ENCODE measurements at regions not wholly inside any gene's neighbourhood (a gene's known extent, or its start where the extent isn't known, plus 50 kb on each side); places are given as distances from the start of the nearest gene placed in this dataset.

GRCh38 chr14:58815794-58816193, 178.0 kb downstream of the DACT1 start:
- DNase-seq: no peak

GRCh38 chr14:58816416-58817115, 178.8 kb downstream of the DACT1 start:
- DNase-seq: no peak

DNA sequence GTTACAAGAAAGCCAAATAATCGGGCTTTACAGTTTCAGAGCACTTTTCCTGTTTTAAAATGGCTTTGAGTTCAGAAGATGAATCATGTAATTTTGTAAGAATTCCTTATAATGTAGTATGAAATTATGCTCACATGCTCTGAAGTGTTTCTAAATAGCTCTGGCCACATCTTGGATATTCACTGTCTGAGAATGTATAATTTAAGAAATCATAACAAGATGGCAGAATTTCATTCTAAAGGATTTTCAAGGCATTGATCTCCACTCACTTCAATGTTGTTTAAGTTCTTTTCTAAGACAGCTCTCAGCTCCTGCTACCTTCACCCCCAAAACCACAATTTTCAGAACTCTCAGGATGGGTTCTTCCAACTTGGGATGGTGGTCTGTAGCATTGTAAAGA, 180.1 kb downstream of the DACT1 start:
- DNase-seq: no peak

DNA sequence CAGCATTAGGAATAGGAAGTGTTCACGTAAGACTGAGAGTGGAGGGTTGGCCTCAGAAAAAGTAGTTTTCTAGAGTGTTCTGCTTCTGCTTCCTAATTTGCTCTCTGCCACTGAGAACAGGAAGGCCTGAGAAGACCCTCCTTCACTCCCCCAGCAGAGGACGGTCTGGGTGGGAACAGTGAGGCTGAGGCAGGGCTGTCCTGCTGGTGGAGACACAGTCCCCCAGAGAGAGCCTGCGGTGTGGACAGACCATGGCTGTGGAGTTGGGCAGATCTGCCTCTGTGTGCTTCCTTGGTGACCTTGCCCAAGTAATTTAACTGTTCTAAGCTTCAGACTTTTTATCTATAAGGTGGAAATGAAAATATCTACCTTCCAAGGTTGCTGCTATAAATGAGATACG, 182.3 kb downstream of the DACT1 start:
- no peak for DNase-seq

DNA sequence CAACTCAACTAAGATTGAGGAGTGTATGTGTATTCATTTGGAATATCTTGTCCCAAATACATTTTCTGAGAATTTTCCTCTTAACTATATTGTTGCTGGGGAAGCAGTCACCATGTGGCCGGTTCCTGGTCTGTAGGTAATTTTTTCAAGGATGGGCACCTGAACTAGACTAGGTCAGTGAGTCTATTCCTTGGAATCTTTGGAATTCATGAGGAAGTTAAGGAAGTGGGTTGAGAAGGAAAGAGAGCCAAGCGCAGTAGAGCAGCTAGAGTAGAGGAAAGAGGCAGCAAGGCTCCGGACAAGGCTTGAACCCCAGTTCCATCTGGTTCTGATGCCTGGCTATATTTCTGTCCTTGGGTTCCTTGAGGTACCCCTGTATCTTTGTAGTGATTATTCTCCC, 183.7 kb downstream of the DACT1 start:
- no peak for DNase-seq

DNA sequence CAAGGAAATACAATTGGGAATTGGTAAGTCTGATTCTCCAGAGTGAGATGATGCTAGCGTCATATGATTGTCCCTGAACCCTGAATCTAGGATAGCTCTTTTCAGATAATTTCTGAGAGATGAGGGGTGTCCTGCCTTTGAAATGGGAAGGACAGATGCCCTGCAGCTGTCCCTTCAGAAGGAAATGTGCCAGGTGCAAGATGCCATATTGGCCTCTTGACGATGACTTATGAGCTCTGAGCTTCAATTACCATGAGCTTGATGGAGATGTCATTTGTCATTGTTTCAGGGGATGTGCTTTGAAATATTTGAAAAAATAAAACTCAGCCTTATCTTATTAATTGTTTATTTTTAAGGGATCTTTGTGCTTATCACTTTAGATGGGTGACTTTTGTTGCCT, 185.1 kb downstream of the DACT1 start:
- DNase-seq: no peak

GRCh38 chr14:58823312-58823711, 185.6 kb downstream of the DACT1 start:
- DNase-seq: no peak

DNA sequence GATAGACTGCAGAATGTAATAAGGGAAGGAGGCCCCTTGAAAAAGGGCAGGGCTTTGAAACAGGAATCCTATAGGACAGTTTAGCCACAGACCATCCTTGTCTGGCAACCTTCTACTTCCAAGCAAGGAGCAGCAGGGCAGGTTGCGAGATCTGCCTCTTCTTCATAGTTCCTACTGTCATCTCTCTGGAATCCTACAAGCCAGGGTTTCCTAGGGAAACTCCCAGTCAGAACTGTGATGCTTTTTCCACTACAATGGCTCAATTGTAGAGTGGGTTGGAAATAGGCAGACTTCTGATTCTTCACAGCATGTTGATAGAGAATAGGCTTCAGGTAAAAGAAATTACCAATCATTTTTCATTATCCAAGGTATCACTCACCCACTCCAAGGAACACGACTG, 186.3 kb downstream of the DACT1 start:
- DNase-seq: no peak

- no peak for DNase-seq
These were observed 187.0 kb downstream of the DACT1 start for GRCh38 chr14:58824796-58825195.

DNA sequence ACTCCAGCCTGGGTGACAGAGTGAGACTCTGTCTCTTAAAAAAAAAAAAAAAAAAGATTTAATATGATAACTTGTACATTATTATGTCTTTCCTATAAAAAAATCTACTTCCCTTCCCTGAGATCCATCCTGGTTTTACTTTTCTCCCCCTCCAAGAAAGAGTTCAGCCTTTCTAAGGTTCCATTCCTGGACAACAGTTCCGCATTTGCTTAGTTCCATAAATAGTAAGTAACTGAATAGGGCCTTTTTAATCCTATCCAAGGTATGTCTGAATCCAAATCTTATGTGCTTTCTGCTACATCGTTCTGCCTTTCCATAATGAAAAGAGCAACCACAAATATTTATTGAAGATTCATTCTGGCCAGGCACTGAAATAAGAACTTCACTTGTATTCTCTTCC, 187.8 kb downstream of the DACT1 start:
- DNase-seq: no peak

- DNase-seq: no peak
These were observed 189.3 kb downstream of the DACT1 start for GRCh38 chr14:58826845-58827686.

GRCh38 chr14:58828298-58828697, 190.5 kb downstream of the DACT1 start:
- no peak for DNase-seq

- no peak for DNase-seq
These were observed 191.8 kb downstream of the DACT1 start for GRCh38 chr14:58829594-58829993.

- DNase-seq: no peak
These were observed 192.4 kb downstream of the DACT1 start for GRCh38 chr14:58830121-58830520.

DNA sequence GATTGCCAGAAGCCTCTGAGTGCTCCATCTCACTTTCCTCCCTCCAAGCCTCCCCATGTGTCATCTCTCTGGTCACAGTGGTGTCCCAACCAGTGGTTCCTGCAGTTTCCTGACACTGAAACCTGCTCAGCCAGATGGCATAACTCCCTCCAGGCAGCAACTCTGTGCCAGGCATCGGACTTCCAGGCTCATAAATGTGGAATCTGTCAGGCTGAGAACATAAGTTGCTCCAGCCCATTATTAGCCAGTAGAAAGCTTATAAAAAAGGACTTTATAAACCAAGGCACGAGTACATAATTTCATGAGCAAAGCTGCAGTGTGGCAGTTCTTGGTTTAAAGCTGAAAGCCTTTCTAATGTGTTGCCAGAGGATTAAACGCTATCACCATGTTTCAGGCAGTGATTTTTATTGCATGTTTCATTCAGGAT, 194.3 kb downstream of the DACT1 start:
- DNase-seq: no peak

- no peak for DNase-seq
These were observed 196.0 kb downstream of the DACT1 start for GRCh38 chr14:58833634-58834378.

GRCh38 chr14:58836303-58836974, 198.7 kb downstream of the DACT1 start:
- DNase-seq: no peak

GRCh38 chr14:58839233-58839632, 201.5 kb downstream of the DACT1 start:
- DNase-seq: no peak

GRCh38 chr14:58844544-58844943, 206.8 kb downstream of the DACT1 start:
- no peak for DNase-seq

DNA sequence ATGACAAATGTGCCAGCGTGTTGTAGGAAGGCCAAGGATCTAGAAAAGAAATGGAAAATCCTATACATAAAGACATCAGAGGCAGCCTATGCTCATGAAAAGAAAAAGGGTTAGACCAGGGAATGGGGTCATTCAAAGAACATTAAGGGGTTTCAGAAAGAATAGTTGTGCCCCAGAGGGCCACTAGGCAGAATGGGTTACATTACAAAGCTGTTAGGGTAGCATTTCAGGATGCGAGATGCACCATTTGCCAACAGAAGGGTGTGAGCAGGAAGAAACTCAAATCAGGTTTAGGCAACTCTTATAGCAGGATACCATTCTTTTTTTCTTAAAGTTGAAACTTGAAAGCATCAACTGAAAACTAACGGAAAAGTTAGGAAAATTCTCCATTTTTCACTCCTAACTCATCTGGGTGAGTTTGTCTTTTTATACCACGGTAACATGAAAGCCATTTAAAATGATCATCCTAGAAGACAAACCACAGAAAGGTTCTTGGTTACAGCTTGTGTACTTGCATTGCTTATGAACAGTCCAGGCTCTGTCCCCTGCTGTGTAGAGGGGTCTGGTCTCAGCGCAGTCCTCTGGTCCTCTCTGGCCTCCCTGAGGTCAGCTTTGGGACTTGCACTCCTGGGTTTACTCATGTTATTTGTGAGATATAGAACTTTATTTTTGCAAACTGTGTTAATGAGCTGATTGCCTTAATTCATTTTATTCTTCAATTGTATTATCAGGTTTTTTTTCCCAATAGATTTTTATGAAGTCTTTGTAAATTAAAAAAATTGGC, 209.1 kb downstream of the DACT1 start:
- DNase-seq: no peak

- DNase-seq: no peak
These were observed 210.6 kb downstream of the DACT1 start for GRCh38 chr14:58848365-58848764.

DNA sequence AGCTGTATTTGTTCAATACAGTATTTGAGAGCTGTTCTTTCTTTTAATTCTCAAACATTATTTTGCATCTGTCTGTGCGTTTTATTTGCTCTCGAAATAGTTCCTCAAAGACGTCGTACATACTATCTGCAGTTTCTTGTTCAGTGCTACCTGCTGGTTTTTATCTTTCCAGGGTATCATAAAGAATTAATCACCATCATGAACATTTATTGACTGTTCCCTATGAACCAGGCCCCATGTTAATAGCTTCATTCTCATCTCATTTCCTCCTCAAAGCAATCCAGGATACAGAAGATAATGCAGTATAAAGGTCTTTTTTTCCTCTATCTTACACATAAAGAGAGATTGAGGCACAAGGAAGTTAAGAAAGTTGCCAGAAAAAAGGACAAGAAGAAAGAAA, 211.8 kb downstream of the DACT1 start:
- no peak for DNase-seq
